Activated CD4-positive, alpha-beta T cell treated with anti-CD3 and anti-CD28 coated beads, Interleukin-2, amount 10 ng/mL, durations not matched to agents 24 days and 14 days (primary cell): ENCODE measurements at regions not wholly inside any gene's neighbourhood (a gene's known extent, or its start where the extent isn't known, plus 50 kb on each side); places are given as distances from the start of the nearest gene placed in this dataset.

Source experiments
- DNase-seq: peaks from one replicate; pipeline ENCODE4 v3.0.0; 2022
- H3K27ac Mint-ChIP-seq: one replicate; pipeline ENCODE4 v1.8.0; 2022; ENCODE audit warnings: mild to moderate bottlenecking, mixed read lengths
- H3K27me3 Mint-ChIP-seq: one replicate; pipeline ENCODE4 v1.8.0; 2022; ENCODE audit warnings: mixed read lengths
- H3K36me3 Mint-ChIP-seq: one replicate; pipeline ENCODE4 v1.8.0; 2022; ENCODE audit warnings: low read depth, mild to moderate bottlenecking, mixed read lengths
- H3K4me1 Mint-ChIP-seq: one replicate; pipeline ENCODE4 v1.8.0; 2021; ENCODE audit warnings: mixed read lengths
- H3K4me3 Mint-ChIP-seq: one replicate; pipeline ENCODE4 v1.8.0; 2022; ENCODE audit warnings: mild to moderate bottlenecking, moderate library complexity, mixed read lengths
- H3K9me3 Mint-ChIP-seq: one replicate; pipeline ENCODE4 v1.8.0; 2021; ENCODE audit warnings: mixed read lengths
- intact Hi-C: fragments of 100-400 bp; cut with micrococcal nuclease; formaldehyde crosslinking; loops from one replicate; pipeline ENCODE4 v1.15.1; 2023

- Mint-ChIP-seq H3K4me1 (no peaks in the 10 kb centered on the region), H3K4me3 (no peak overlapping the region), H3K27ac (no peak overlapping the region), H3K36me3 (no peaks in the 10 kb centered on the region), H3K9me3 (no peaks in the 10 kb centered on the region), H3K27me3 (no peaks in the 10 kb centered on the region)
- DNase-seq: no peak
- intact Hi-C loops: no loop called here
These were observed 205.0 kb upstream of the SASH1 start for GRCh38 chr6:148137652-148138051.

- intact Hi-C loops: no loop called here
- H3K4me1 Mint-ChIP-seq: no peaks in the 10 kb centered on the region
These were observed 204.1 kb upstream of the SASH1 start for GRCh38 chr6:148138573-148138972.

GRCh38 chr6:148140772-148141557 is 201.7 kb upstream of the SASH1 start:
- no peak overlapping the region for H3K4me3 Mint-ChIP-seq
- DNase-seq: no peak
- H3K9me3 Mint-ChIP-seq: no peaks in the 10 kb centered on the region
- peaks cover 2% of the 10 kb centered on the region for H3K27me3 Mint-ChIP-seq
- intact Hi-C loops: loop anchor here (10.0 kb wide), 1 partner anchor 324 kb away; no protein-coding TSS in a partner anchor
- H3K36me3 Mint-ChIP-seq: no peaks in the 10 kb centered on the region
- no peak overlapping the region for H3K27ac Mint-ChIP-seq
- no peaks in the 10 kb centered on the region for H3K4me1 Mint-ChIP-seq

More at GRCh38 chr6:148138573-148138972, 204.1 kb upstream of the SASH1 start:
- no peak for DNase-seq
- H3K27me3 Mint-ChIP-seq: peaks cover 2% of the 10 kb centered on the region
- no peak overlapping the region for H3K27ac Mint-ChIP-seq
- H3K9me3 Mint-ChIP-seq: no peaks in the 10 kb centered on the region
- H3K36me3 Mint-ChIP-seq: no peaks in the 10 kb centered on the region
- no peak overlapping the region for H3K4me3 Mint-ChIP-seq

DNA sequence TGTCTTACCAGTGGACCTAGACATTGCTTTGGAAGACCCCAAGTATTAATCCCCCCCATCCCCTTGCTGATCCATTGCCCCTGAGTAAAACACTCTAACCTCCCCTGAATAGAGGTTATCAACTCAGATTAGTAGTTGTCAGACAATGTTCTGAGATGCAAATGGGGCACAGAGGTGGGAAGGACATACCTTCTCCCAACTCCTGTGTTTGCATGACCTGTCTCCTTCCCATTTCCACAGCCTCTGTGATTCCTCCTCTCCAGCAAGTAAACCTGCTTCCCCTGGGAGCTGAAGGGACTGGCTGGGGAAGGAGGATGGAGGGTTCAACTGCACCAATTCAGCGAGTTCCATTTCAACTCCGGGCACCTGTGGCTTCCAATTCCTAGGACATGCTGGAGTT is 199.8 kb upstream of the SASH1 start:
- Mint-ChIP-seq H3K27me3 (peaks cover 2% of the 10 kb centered on the region), H3K36me3 (no peaks in the 10 kb centered on the region), H3K4me1 (peaks cover 8% of the 10 kb centered on the region), H3K4me3 (no peak overlapping the region), H3K27ac (no peak overlapping the region), H3K9me3 (peaks cover 7% of the 10 kb centered on the region)
- no peak for DNase-seq
- intact Hi-C loops: loop anchor here (10.0 kb wide), 1 partner anchor 322 kb away; no protein-coding TSS in a partner anchor

- Mint-ChIP-seq H3K36me3 (no peaks in the 10 kb centered on the region), H3K4me1 (peaks cover 8% of the 10 kb centered on the region), H3K9me3 (peaks cover 7% of the 10 kb centered on the region), H3K27me3 (peaks cover 2% of the 10 kb centered on the region), H3K4me3 (no peak overlapping the region), H3K27ac (no peak overlapping the region)
- intact Hi-C loops: loop anchor here (2.0 to 10.0 kb wide), 2 partner anchors 23 to 321 kb away; no protein-coding TSS in a partner anchor
- DNase-seq: no peak
These were observed 198.9 kb upstream of the SASH1 start for GRCh38 chr6:148143771-148144170.

DNA sequence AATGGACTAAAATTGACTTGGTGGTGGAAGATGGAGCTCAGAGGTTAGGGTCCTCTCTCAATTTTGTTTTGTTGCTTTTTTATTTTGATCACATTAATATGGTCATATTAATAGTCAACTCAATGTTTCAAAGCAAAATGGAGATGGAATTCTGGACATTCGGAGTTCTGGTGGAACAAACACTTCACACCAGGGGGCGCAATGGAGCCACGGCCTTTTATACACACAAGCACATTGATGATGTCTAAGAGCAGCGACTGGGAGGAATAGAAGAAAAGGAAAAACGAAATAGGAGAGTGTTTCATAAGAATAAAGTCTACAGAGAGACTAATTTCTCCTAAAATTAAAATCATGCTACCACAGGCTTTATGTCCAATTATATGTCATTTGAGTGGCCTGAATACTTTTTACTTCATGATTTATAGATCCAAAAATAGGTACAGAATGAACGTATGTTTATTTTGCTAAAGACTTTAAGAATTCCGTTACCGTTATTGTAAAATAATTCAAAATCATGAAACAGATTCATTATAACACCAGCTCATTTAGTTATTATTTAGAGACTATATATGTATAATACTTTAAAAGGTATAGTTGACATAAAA is 197.6 kb upstream of the SASH1 start:
- Mint-ChIP-seq H3K27ac (no peak overlapping the region), H3K4me1 (peaks cover 8% of the 10 kb centered on the region), H3K36me3 (no peaks in the 10 kb centered on the region), H3K4me3 (no peak overlapping the region), H3K27me3 (peaks cover 3% of the 10 kb centered on the region), H3K9me3 (peaks cover 7% of the 10 kb centered on the region)
- intact Hi-C loops: loop anchor here (2.0 to 10.0 kb wide), 2 partner anchors 22 to 320 kb away; no protein-coding TSS in a partner anchor
- peak; percentile 83 for DNase-seq

- H3K4me1 Mint-ChIP-seq: peaks cover 8% of the 10 kb centered on the region
- DNase-seq: peak; percentile 63
- H3K9me3 Mint-ChIP-seq: peaks cover 7% of the 10 kb centered on the region
- H3K4me3 Mint-ChIP-seq: no peak overlapping the region
- peaks cover 5% of the 10 kb centered on the region for H3K27me3 Mint-ChIP-seq
- H3K27ac Mint-ChIP-seq: peak overlapping the region; percentile 65
- no peaks in the 10 kb centered on the region for H3K36me3 Mint-ChIP-seq
- intact Hi-C loops: loop anchor here (10.0 kb wide), 1 partner anchor 318 kb away; no protein-coding TSS in a partner anchor
These were observed 195.7 kb upstream of the SASH1 start for GRCh38 chr6:148146717-148147462.

DNA sequence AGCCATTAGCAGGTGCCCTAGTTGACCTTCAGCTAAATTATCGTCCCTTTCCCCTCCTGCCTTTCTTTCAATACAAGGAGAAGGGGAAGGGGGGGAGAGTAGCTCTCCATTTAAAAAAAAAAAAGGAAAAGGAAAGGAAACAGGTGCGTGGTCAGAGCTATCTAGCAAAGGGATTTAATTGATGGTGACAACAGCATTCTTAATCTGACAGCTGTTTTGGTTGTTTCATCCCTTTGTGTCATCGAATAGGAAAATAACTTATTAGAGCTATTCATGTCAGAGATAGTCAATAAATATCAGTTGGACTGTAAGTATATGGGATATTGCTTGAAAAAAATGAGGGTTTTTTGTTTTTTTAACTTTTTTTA is 195.2 kb upstream of the SASH1 start:
- DNase-seq: no peak
- Mint-ChIP-seq H3K4me1 (peaks cover 8% of the 10 kb centered on the region), H3K9me3 (peaks cover 7% of the 10 kb centered on the region), H3K27ac (no peak overlapping the region), H3K27me3 (peaks cover 7% of the 10 kb centered on the region), H3K36me3 (no peaks in the 10 kb centered on the region), H3K4me3 (no peak overlapping the region)
- intact Hi-C loops: loop anchor here (10.0 kb wide), 1 partner anchor 317 kb away; no protein-coding TSS in a partner anchor

GRCh38 chr6:148151896-148152643 is 190.6 kb upstream of the SASH1 start:
- Mint-ChIP-seq H3K27me3 (peaks cover 4% of the 10 kb centered on the region), H3K27ac (no peak overlapping the region), H3K36me3 (no peaks in the 10 kb centered on the region), H3K4me1 (peaks cover under 1% of the 10 kb centered on the region), H3K4me3 (no peak overlapping the region), H3K9me3 (no peaks in the 10 kb centered on the region)
- intact Hi-C loops: no loop called here
- no peak for DNase-seq

DNA sequence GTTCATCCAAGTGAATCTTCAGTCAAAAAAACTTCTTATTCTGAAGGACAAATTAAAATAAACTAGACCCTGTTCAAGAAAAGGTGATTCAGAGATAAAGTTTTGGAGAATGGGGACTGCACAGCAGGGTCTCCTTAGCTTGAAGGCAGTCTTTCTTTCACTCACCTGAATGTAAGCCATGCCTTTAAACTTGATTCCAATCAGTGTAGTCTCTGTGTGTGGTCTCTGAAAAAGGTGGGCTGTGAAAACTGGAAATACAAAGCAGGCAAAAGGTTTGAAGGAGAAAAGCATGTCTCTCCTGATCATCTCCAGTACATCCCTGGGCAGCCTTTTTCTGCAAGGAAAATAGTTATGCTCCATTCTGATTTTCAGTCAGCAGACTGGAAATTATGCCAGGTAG is 188.0 kb upstream of the SASH1 start:
- H3K4me3 Mint-ChIP-seq: no peak overlapping the region
- H3K4me1 Mint-ChIP-seq: no peaks in the 10 kb centered on the region
- no peak for DNase-seq
- peaks cover 4% of the 10 kb centered on the region for H3K27me3 Mint-ChIP-seq
- H3K9me3 Mint-ChIP-seq: no peaks in the 10 kb centered on the region
- no peaks in the 10 kb centered on the region for H3K36me3 Mint-ChIP-seq
- no peak overlapping the region for H3K27ac Mint-ChIP-seq
- intact Hi-C loops: no loop called here

GRCh38 chr6:148155293-148155692 is 187.3 kb upstream of the SASH1 start:
- H3K36me3 Mint-ChIP-seq: no peaks in the 10 kb centered on the region
- no peak overlapping the region for H3K4me3 Mint-ChIP-seq
- no peak for DNase-seq
- H3K4me1 Mint-ChIP-seq: no peaks in the 10 kb centered on the region
- H3K27me3 Mint-ChIP-seq: peaks cover 2% of the 10 kb centered on the region
- intact Hi-C loops: no loop called here
- H3K9me3 Mint-ChIP-seq: no peaks in the 10 kb centered on the region
- H3K27ac Mint-ChIP-seq: no peak overlapping the region

- no peak for DNase-seq
- H3K27me3 Mint-ChIP-seq: no peaks in the 10 kb centered on the region
- H3K9me3 Mint-ChIP-seq: no peaks in the 10 kb centered on the region
- intact Hi-C loops: no loop called here
- no peaks in the 10 kb centered on the region for H3K4me1 Mint-ChIP-seq
- no peak overlapping the region for H3K27ac Mint-ChIP-seq
- no peaks in the 10 kb centered on the region for H3K36me3 Mint-ChIP-seq
- no peak overlapping the region for H3K4me3 Mint-ChIP-seq
These were observed 184.8 kb upstream of the SASH1 start for GRCh38 chr6:148157841-148158240.

DNA sequence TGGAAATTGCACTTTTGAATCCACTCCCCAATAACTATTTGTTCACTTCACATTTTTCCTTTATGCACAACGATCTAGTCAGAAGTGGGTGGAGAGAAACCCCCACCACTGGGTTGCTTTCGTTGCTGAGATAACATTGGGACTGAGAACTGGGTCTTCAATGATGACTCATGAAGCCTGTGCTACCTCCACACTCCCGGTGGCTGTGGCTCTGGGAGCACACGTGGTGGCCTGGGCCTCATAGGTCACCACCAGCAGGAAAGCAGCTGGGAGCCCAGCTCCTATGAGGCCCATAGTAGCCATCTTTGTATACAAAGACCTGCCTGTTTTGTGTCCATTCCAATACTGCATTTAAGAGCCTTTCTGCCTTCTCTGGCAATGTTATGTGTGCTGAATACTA is 178.0 kb upstream of the SASH1 start:
- Mint-ChIP-seq H3K27me3 (no peaks in the 10 kb centered on the region), H3K27ac (no peak overlapping the region), H3K4me1 (no peaks in the 10 kb centered on the region), H3K36me3 (no peaks in the 10 kb centered on the region), H3K9me3 (no peaks in the 10 kb centered on the region), H3K4me3 (no peak overlapping the region)
- no peak for DNase-seq
- intact Hi-C loops: no loop called here
